ENCODE measurements at regions not wholly inside any gene's neighbourhood (a gene's known extent, or its start where the extent isn't known, plus 50 kb on each side); places are given as distances from the start of the nearest gene placed in this dataset.

- no peak for DNase-seq (ENCODE audit: low spot score)
Measured at GRCh38 chr6:1482381-1483166, 93.2 kb downstream of the FOXF2 start.

GRCh38 chr6:1485678-1486077 lies 96.3 kb downstream of the FOXF2 start:
- no peak for DNase-seq (ENCODE audit: low spot score)

GRCh38 chr6:1486387-1486786 lies 97.0 kb downstream of the FOXF2 start:
- no peak for DNase-seq (ENCODE audit: low spot score)

GRCh38 chr6:1487239-1487638 lies 97.9 kb downstream of the FOXF2 start:
- DNase-seq (ENCODE audit: low spot score), result no peak

GRCh38 chr6:1491025-1491424 lies 101.6 kb downstream of the FOXF2 start:
- no peak for DNase-seq (ENCODE audit: low spot score)

GRCh38 chr6:1491591-1492319 lies 102.4 kb downstream of the FOXF2 start:
- DNase-seq (ENCODE audit: low spot score), result no peak

GRCh38 chr6:1494671-1495070 lies 105.3 kb downstream of the FOXF2 start:
- DNase-seq (ENCODE audit: low spot score), result no peak

GRCh38 chr6:1495344-1495743 lies 106.0 kb downstream of the FOXF2 start:
- no peak for DNase-seq (ENCODE audit: low spot score)

- DNase-seq (ENCODE audit: low spot score), result no peak
Measured at GRCh38 chr6:1496092-1496491, 106.7 kb downstream of the FOXF2 start.

- DNase-seq (ENCODE audit: low spot score), result no peak
Measured at GRCh38 chr6:1496836-1497760, 107.7 kb downstream of the FOXF2 start.

GRCh38 chr6:1497761-1498105 lies 108.4 kb downstream of the FOXF2 start:
- no peak for DNase-seq (ENCODE audit: low spot score)

- DNase-seq (ENCODE audit: low spot score), result no peak
Measured at GRCh38 chr6:1498491-1499113, 109.2 kb downstream of the FOXF2 start.

GRCh38 chr6:1499777-1500176 lies 109.9 kb upstream of the FOXC1 start:
- no peak for DNase-seq (ENCODE audit: low spot score)

GRCh38 chr6:1500913-1501312 lies 108.8 kb upstream of the FOXC1 start:
- no peak for DNase-seq (ENCODE audit: low spot score)

- no peak for DNase-seq (ENCODE audit: low spot score)
Measured at GRCh38 chr6:1502041-1502440, 107.7 kb upstream of the FOXC1 start.

GRCh38 chr6:1503811-1504210 lies 105.9 kb upstream of the FOXC1 start:
- DNase-seq (ENCODE audit: low spot score), result no peak

- DNase-seq (ENCODE audit: low spot score), result no peak
Measured at GRCh38 chr6:1504465-1504864, 105.2 kb upstream of the FOXC1 start.

- no peak for DNase-seq (ENCODE audit: low spot score)
Measured at GRCh38 chr6:1507251-1507650, 102.5 kb upstream of the FOXC1 start.

- no peak for DNase-seq (ENCODE audit: low spot score)
Measured at GRCh38 chr6:1509241-1509640, 100.5 kb upstream of the FOXC1 start.

- DNase-seq (ENCODE audit: low spot score), result no peak
Measured at GRCh38 chr6:1510239-1510638, 99.5 kb upstream of the FOXC1 start.

- no peak for DNase-seq (ENCODE audit: low spot score)
Measured at GRCh38 chr6:1513215-1513780, 96.4 kb upstream of the FOXC1 start.

Data from SK-N-DZ (cell line).